HEK293 (cell line): ENCODE measurements at regions not wholly inside any gene's neighbourhood (a gene's known extent, or its start where the extent isn't known, plus 50 kb on each side); places are given as distances from the start of the nearest gene placed in this dataset.

Experiments
- CTCF ChIA-PET: fragments of 350-600 bp; formaldehyde crosslinking; extraction: SDS; loops from one replicate; lab custom pipeline; 2021; ENCODE audit warnings: antibody characterized with exemption; lab: Yijun Ruan, JAX
- POLR2A ChIA-PET: fragments of 300-600 bp; formaldehyde crosslinking; extraction: SDS; loops from one replicate; lab custom pipeline; 2020; ENCODE audit warnings: antibody characterized with exemption, inconsistent platforms; lab: Yijun Ruan, JAX
- H3K27ac ChIP-seq: fragments of 200-500 bp; sonication (Bioruptor generic); 2 replicates; pipeline ENCODE4 v1.5.1; 2014; ENCODE audit warnings: low read depth, low read length, control low read depth, inconsistent platforms; ENCODE audit errors: extremely low read depth
- H3K36me3 ChIP-seq, 2 experiments: fragments of 200-500 bp in 1 of 2; sonication (Bioruptor generic) in 1 of 2; 1 replicate in 1 of 2; 2 replicates in 1 of 2; pipeline ENCODE4 v1.5.1; 2014 to 2017; ENCODE audit warnings: inconsistent platforms in 2 of 2, low read length in 2 of 2; ENCODE audit not compliant: control insufficient read depth in 2 of 2, insufficient read depth in 1 of 2
- H3K4me1 ChIP-seq: fragments of 200-500 bp; sonication (Bioruptor generic); 2 replicates; pipeline ENCODE4 v1.5.1; 2014; ENCODE audit warnings: mild to moderate bottlenecking, low read length, inconsistent platforms; ENCODE audit not compliant: control insufficient read depth, insufficient read depth
- H3K4me3 ChIP-seq: 2 replicates; pipeline ENCODE4 v1.5.1; 2011; ENCODE audit warnings: low read depth, mild to moderate bottlenecking, control low read depth, low read length, moderate library complexity
- H3K9me3 ChIP-seq: fragments of 200-500 bp; sonication (Bioruptor generic); 2 replicates; pipeline ENCODE4 v1.5.1; 2014; ENCODE audit warnings: low read depth, low read length, inconsistent platforms; ENCODE audit not compliant: control insufficient read depth, insufficient read depth
- MYNN ChIP-seq: fragments of 450-650 bp; formaldehyde crosslinking; IDR thresholded peaks from 2 replicates; pipeline ENCODE4 v1.5.1; 2016; ENCODE audit warnings: missing biosample characterization, missing genetic modification characterization, borderline replicate concordance
- TRIM28 ChIP-seq: IDR thresholded peaks from 2 replicates; pipeline ENCODE4 v1.6.1; 2011; ENCODE audit warnings: low read length, control low read depth, borderline replicate concordance
- YY1 ChIP-seq: fragments of 450-650 bp; formaldehyde crosslinking; IDR thresholded peaks from 2 replicates; pipeline ENCODE4 v1.5.1; 2018; ENCODE audit warnings: missing biosample characterization, missing genetic modification characterization
- YY2 ChIP-seq: fragments of 450-650 bp; formaldehyde crosslinking; IDR thresholded peaks from 2 replicates; pipeline ENCODE4 v1.5.1; 2016; ENCODE audit warnings: missing biosample characterization, missing genetic modification characterization
- ZBTB20 ChIP-seq: fragments of 450-650 bp; formaldehyde crosslinking; IDR thresholded peaks from 2 replicates; pipeline ENCODE4 v1.5.1; 2016; ENCODE audit warnings: missing biosample characterization, missing genetic modification characterization
- ZNF24 ChIP-seq: fragments of 450-650 bp; formaldehyde crosslinking; IDR thresholded peaks from 2 replicates; pipeline ENCODE4 v1.5.1; 2016; ENCODE audit warnings: missing biosample characterization, missing genetic modification characterization
- ZNF248 ChIP-seq: fragments of 450-650 bp; formaldehyde crosslinking; IDR thresholded peaks from 2 replicates; pipeline ENCODE4 v1.5.1; 2017; ENCODE audit warnings: missing biosample characterization, missing genetic modification characterization
- ZNF341 ChIP-seq: fragments of 450-650 bp; formaldehyde crosslinking; IDR thresholded peaks from 2 replicates; pipeline ENCODE4; 2016; ENCODE audit warnings: low read depth, missing biosample characterization, missing genetic modification characterization
- ZNF510 ChIP-seq: fragments of 450-650 bp; formaldehyde crosslinking; IDR thresholded peaks from 2 replicates; pipeline ENCODE4 v1.5.1; 2018; ENCODE audit warnings: mild to moderate bottlenecking, missing genetic modification characterization, missing biosample characterization; ENCODE audit not compliant: insufficient replicate concordance
- ZNF596 ChIP-seq: fragments of 450-650 bp; IDR thresholded peaks from 2 replicates; pipeline ENCODE4 v1.5.0; 2018; ENCODE audit warnings: missing biosample characterization, mild to moderate bottlenecking, missing genetic modification characterization, moderate library complexity
- ZNF658 ChIP-seq: fragments of 450-650 bp; formaldehyde crosslinking; IDR thresholded peaks from 2 replicates; pipeline ENCODE4; 2016; ENCODE audit warnings: missing biosample characterization, missing genetic modification characterization
- ZNF670 ChIP-seq: fragments of 450-650 bp; formaldehyde crosslinking; IDR thresholded peaks from 2 replicates; pipeline ENCODE4 v1.5.1; 2016; ENCODE audit warnings: missing biosample characterization, missing genetic modification characterization, low read depth
- ZNF768 ChIP-seq: fragments of 450-650 bp; formaldehyde crosslinking; IDR thresholded peaks from 2 replicates; pipeline ENCODE4 v1.5.1; 2018; ENCODE audit warnings: missing biosample characterization, mild to moderate bottlenecking, missing genetic modification characterization
- ZNF791 ChIP-seq: fragments of 450-650 bp; formaldehyde crosslinking; IDR thresholded peaks from 2 replicates; pipeline ENCODE4 v1.5.1; 2016; ENCODE audit warnings: missing biosample characterization, missing genetic modification characterization
- ZNF830 ChIP-seq: fragments of 450-650 bp; IDR thresholded peaks from 2 replicates; pipeline ENCODE4 v1.5.0; 2018; ENCODE audit warnings: missing biosample characterization, missing genetic modification characterization, low read depth, mild to moderate bottlenecking, moderate library complexity
- TF ChIP-seq, protein P1 (sequence below): fragments of 450-650 bp; formaldehyde crosslinking; IDR thresholded peaks from 2 replicates; pipeline ENCODE4 v1.5.1; 2016; ENCODE audit warnings: missing biosample characterization, missing genetic modification characterization, borderline replicate concordance
- TF ChIP-seq, protein P2 (sequence below): fragments of 450-650 bp; formaldehyde crosslinking; IDR thresholded peaks from 2 replicates; pipeline ENCODE4 v1.5.1; 2016; ENCODE audit warnings: missing biosample characterization, missing genetic modification characterization
- TF ChIP-seq, protein P3 (sequence below): fragments of 450-650 bp; formaldehyde crosslinking; IDR thresholded peaks from 2 replicates; pipeline ENCODE4 v1.5.1; 2016; ENCODE audit warnings: missing biosample characterization, missing genetic modification characterization
- TF ChIP-seq, protein P4 (sequence below): fragments of 450-650 bp; formaldehyde crosslinking; IDR thresholded peaks from 2 replicates; pipeline ENCODE4 v1.5.1; 2016; ENCODE audit warnings: missing biosample characterization, missing genetic modification characterization
- TF ChIP-seq, protein P5 (sequence below): fragments of 450-650 bp; formaldehyde crosslinking; conservative IDR thresholded peaks from 2 replicates; pipeline ENCODE4 v1.5.1; 2016; ENCODE audit warnings: low read depth, missing biosample characterization, missing genetic modification characterization
- TF ChIP-seq, protein P6 (sequence below): fragments of 450-650 bp; formaldehyde crosslinking; IDR thresholded peaks from 2 replicates; pipeline ENCODE4 v1.5.1; 2016; ENCODE audit warnings: missing biosample characterization, missing genetic modification characterization

DNA sequence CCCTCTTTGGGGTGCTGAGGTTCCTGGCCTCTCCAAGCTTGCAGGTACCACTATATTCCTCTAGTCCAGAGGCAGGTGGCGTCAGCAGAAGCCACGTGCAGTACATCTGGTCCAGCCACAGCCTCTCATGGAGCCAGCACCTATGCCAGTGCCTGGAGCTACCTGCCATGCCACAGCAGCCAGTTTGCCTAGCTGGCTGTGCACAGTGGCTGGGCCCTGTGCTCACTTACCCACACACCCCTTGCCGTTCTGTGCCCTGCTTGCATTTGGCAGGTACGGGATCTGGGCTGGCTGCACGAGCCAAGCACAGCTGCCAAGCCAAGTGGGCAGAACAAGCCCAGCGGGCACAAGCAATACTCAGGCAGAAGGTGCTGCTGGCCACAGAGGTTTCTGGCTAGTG is 601.1 kb downstream of the EPHA5 start (continued):
- TF ChIP-seq MYNN (tag by site-specific recombination): no peak
- no peak for TF ChIP-seq ZNF791 (tag by site-specific recombination)
- TF ChIP-seq, protein P1, sequence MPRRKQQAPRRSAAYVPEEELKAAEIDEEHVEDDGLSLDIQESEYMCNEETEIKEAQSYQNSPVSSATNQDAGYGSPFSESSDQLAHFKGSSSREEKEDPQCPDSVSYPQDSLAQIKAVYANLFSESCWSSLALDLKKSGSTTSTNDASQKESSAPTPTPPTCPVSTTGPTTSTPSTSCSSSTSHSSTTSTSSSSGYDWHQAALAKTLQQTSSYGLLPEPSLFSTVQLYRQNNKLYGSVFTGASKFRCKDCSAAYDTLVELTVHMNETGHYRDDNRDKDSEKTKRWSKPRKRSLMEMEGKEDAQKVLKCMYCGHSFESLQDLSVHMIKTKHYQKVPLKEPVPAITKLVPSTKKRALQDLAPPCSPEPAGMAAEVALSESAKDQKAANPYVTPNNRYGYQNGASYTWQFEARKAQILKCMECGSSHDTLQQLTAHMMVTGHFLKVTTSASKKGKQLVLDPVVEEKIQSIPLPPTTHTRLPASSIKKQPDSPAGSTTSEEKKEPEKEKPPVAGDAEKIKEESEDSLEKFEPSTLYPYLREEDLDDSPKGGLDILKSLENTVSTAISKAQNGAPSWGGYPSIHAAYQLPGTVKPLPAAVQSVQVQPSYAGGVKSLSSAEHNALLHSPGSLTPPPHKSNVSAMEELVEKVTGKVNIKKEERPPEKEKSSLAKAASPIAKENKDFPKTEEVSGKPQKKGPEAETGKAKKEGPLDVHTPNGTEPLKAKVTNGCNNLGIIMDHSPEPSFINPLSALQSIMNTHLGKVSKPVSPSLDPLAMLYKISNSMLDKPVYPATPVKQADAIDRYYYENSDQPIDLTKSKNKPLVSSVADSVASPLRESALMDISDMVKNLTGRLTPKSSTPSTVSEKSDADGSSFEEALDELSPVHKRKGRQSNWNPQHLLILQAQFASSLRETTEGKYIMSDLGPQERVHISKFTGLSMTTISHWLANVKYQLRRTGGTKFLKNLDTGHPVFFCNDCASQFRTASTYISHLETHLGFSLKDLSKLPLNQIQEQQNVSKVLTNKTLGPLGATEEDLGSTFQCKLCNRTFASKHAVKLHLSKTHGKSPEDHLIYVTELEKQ (tag by site-specific recombination): no peak

DNA sequence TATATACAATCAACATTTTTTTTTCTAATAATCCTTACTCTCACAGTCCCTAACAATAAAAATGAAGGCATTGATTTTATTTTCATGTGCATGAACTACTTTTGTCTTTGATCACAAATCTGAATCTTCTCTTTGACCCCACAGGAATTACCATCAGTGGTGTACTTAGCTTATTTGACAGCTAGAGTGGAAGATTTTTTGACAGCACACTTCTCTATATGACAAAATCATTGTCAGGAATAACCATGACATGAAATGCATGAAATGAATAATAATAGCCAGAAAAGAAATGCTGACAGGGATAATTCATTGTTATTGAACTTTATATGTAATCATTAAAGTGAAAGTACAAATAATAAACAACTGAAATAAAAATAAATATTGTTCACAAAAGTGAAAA is 604.2 kb downstream of the EPHA5 start:
- no peaks in the 10 kb centered on the region for H3K36me3 ChIP-seq
- no peaks in the 10 kb centered on the region for H3K9me3 ChIP-seq
- no peak overlapping the region for H3K27ac ChIP-seq
- H3K4me1 ChIP-seq: no peaks in the 10 kb centered on the region
- no peak for TF ChIP-seq ZNF670 (tag by site-specific recombination)
- TF ChIP-seq YY2 (tag by site-specific recombination): no peak
- TF ChIP-seq YY1: no peak
- TF ChIP-seq ZNF24: no peak
- no peak for TF ChIP-seq ZNF658 (tag by site-specific recombination)
- TF ChIP-seq, protein P2, sequence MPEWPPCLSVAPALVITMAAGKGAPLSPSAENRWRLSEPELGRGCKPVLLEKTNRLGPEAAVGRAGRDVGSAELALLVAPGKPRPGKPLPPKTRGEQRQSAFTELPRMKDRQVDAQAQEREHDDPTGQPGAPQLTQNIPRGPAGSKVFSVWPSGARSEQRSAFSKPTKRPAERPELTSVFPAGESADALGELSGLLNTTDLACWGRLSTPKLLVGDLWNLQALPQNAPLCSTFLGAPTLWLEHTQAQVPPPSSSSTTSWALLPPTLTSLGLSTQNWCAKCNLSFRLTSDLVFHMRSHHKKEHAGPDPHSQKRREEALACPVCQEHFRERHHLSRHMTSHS (tag by site-specific recombination): no peak
- TF ChIP-seq, protein P3, sequence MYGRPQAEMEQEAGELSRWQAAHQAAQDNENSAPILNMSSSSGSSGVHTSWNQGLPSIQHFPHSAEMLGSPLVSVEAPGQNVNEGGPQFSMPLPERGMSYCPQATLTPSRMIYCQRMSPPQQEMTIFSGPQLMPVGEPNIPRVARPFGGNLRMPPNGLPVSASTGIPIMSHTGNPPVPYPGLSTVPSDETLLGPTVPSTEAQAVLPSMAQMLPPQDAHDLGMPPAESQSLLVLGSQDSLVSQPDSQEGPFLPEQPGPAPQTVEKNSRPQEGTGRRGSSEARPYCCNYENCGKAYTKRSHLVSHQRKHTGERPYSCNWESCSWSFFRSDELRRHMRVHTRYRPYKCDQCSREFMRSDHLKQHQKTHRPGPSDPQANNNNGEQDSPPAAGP (tag by site-specific recombination): no peak
- TF ChIP-seq, protein P4, sequence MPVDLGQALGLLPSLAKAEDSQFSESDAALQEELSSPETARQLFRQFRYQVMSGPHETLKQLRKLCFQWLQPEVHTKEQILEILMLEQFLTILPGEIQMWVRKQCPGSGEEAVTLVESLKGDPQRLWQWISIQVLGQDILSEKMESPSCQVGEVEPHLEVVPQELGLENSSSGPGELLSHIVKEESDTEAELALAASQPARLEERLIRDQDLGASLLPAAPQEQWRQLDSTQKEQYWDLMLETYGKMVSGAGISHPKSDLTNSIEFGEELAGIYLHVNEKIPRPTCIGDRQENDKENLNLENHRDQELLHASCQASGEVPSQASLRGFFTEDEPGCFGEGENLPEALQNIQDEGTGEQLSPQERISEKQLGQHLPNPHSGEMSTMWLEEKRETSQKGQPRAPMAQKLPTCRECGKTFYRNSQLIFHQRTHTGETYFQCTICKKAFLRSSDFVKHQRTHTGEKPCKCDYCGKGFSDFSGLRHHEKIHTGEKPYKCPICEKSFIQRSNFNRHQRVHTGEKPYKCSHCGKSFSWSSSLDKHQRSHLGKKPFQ (tag by site-specific recombination): no peak
- TF ChIP-seq ZNF341: no peak
- TF ChIP-seq ZNF248 (tag by site-specific recombination): no peak
- TF ChIP-seq, protein P5, sequence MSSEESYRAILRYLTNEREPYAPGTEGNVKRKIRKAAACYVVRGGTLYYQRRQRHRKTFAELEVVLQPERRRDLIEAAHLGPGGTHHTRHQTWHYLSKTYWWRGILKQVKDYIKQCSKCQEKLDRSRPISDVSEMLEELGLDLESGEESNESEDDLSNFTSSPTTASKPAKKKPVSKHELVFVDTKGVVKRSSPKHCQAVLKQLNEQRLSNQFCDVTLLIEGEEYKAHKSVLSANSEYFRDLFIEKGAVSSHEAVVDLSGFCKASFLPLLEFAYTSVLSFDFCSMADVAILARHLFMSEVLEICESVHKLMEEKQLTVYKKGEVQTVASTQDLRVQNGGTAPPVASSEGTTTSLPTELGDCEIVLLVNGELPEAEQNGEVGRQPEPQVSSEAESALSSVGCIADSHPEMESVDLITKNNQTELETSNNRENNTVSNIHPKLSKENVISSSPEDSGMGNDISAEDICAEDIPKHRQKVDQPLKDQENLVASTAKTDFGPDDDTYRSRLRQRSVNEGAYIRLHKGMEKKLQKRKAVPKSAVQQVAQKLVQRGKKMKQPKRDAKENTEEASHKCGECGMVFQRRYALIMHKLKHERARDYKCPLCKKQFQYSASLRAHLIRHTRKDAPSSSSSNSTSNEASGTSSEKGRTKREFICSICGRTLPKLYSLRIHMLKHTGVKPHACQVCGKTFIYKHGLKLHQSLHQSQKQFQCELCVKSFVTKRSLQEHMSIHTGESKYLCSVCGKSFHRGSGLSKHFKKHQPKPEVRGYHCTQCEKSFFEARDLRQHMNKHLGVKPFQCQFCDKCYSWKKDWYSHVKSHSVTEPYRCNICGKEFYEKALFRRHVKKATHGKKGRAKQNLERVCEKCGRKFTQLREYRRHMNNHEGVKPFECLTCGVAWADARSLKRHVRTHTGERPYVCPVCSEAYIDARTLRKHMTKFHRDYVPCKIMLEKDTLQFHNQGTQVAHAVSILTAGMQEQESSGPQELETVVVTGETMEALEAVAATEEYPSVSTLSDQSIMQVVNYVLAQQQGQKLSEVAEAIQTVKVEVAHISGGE (tag by site-specific recombination): no peak
- no peak for TF ChIP-seq ZNF830 (tag by site-specific recombination)
- TF ChIP-seq, protein P6, sequence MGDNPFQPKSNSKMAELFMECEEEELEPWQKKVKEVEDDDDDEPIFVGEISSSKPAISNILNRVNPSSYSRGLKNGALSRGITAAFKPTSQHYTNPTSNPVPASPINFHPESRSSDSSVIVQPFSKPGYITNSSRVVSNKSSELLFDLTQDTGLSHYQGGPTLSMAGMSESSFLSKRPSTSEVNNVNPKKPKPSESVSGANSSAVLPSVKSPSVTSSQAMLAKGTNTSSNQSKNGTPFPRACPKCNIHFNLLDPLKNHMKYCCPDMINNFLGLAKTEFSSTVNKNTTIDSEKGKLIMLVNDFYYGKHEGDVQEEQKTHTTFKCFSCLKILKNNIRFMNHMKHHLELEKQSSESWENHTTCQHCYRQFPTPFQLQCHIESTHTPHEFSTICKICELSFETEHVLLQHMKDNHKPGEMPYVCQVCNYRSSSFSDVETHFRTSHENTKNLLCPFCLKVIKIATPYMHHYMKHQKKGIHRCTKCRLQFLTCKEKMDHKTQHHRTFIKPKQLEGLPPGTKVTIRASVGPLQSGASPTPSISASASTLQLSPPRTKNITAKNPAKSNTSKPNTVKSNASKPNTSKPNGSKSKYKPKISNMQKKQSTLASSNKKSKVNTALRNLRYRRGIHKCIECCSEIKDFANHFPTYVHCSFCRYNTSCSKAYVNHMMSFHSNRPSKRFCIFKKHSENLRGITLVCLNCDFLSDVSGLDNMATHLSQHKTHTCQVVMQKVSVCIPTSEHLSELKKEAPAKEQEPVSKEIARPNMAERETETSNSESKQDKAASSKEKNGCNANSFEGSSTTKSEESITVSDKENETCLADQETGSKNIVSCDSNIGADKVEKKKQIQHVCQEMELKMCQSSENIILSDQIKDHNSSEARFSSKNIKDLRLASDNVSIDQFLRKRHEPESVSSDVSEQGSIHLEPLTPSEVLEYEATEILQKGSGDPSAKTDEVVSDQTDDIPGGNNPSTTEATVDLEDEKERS (tag by site-specific recombination): no peak
- TF ChIP-seq ZNF510 (tag by site-specific recombination): no peak
- no peak for TF ChIP-seq ZNF596
- TF ChIP-seq ZNF768 (tag by site-specific recombination): no peak
- no peak for TF ChIP-seq TRIM28
- no peak for TF ChIP-seq ZBTB20 (tag by site-specific recombination)
- H3K4me3 ChIP-seq: no peak overlapping the region
- POLR2A ChIA-PET: interaction anchor here (0.5 kb wide), 1 partner anchor 580 kb away, joined by 3 read pairs; no protein-coding TSS in a partner anchor
- CTCF ChIA-PET: no interaction called here
